ENCODE measurements at regions not wholly inside any gene's neighbourhood (a gene's known extent, or its start where the extent isn't known, plus 50 kb on each side); places are given as distances from the start of the nearest gene placed in this dataset.

GRCh38 chr3:30439451-30440053, 166.8 kb upstream of the TGFBR2 start:
- TF ChIP-seq EZH2phosphoT487 (conservative IDR thresholded peaks at IDR 0.05; ENCODE audit: low read length) (no peak), CTCF (IDR thresholded peaks at IDR 0.05; ENCODE audit: insufficient read depth, low read length, poor library complexity, severe bottlenecking) (no peak)

All from SU-DHL-6 (cell line).